ENCODE measurements at regions not wholly inside any gene's neighbourhood (a gene's known extent, or its start where the extent isn't known, plus 50 kb on each side); places are given as distances from the start of the nearest gene placed in this dataset.

GRCh38 chr6:40077315-40077714 is 143.1 kb upstream of the MOCS1 start:
- no peak overlapping the region for H2BK5ac ChIP-seq (ENCODE audit: low read depth, low read length, poor library complexity, severe bottlenecking)
- no peak overlapping the region for H2BK20ac ChIP-seq (ENCODE audit: low read depth, low read length)
- WGBS, 2 experiments (ENCODE audit: extremely low coverage in 2 of 2, insufficient read length in 1 of 2) = no CpG with 5 or more reads among the region's 2 CpGs
- no peak overlapping the region for H2AK5ac ChIP-seq (ENCODE audit: low read depth, low read length)
- intact Hi-C loops (cut with micrococcal nuclease) = no loop called here
- dilution Hi-C loops (cut with HindIII; ENCODE audit: low sequenced_read_pairs, unreplicated experiment) = no loop called here
- no peak for TF ChIP-seq CHD1 (IDR thresholded peaks at IDR 0.05; ENCODE audit: low read depth, low read length)
- TF ChIP-seq, protein P1, sequence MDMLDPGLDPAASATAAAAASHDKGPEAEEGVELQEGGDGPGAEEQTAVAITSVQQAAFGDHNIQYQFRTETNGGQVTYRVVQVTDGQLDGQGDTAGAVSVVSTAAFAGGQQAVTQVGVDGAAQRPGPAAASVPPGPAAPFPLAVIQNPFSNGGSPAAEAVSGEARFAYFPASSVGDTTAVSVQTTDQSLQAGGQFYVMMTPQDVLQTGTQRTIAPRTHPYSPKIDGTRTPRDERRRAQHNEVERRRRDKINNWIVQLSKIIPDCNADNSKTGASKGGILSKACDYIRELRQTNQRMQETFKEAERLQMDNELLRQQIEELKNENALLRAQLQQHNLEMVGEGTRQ (IDR thresholded peaks at IDR 0.05; ENCODE audit: low read depth, low read length) = no peak
- no peaks in the 10 kb centered on the region for H3K79me1 ChIP-seq (ENCODE audit: low read depth in 1 of 2, low read length in 2 of 2)
- H2AFZ ChIP-seq (replicated peaks; ENCODE audit: low read length, poor library complexity) = no peak overlapping the region
- BruUV-seq (replicated peaks) = no TSS peak
- H4K8ac ChIP-seq (ENCODE audit: low read depth in 2 of 2, low read length in 2 of 2) = no peak overlapping the region
- ChIA-PET POLR2A (ENCODE audit: unreplicated experiment) (no interaction called here), CTCF (no interaction called here)
- no peak for DNase-seq
- in situ Hi-C loops (cut with MboI; ENCODE audit: low sequenced_read_pairs) = no loop called here
- H3K14ac ChIP-seq (replicated peaks; ENCODE audit: low read depth, low read length) = no peak overlapping the region
- no peaks in the 10 kb centered on the region for H3K4me1 ChIP-seq (ENCODE audit: control insufficient read depth, insufficient read depth, low read length)
- H3K27me3 ChIP-seq (ENCODE audit: control insufficient read depth, insufficient read depth, low read length) = no peaks in the 10 kb centered on the region
- H4K20me1 ChIP-seq (ENCODE audit: insufficient read depth, low read length) = no peaks in the 10 kb centered on the region
- no peak overlapping the region for H3K18ac ChIP-seq (ENCODE audit: low read depth, low read length)
- H3K4ac ChIP-seq (ENCODE audit: low read depth, low read length) = no peak overlapping the region
- no peak overlapping the region for H2BK15ac ChIP-seq (ENCODE audit: low read depth, low read length)
- no peak overlapping the region for H3K9ac ChIP-seq (ENCODE audit: low read depth, low read length)
- H2AK9ac ChIP-seq (replicated peaks; ENCODE audit: low read depth, low read length, poor library complexity) = no peak overlapping the region
- no peak overlapping the region for H3K4me3 ChIP-seq (ENCODE audit: insufficient read depth, low read depth, low read length)
- ATAC-seq (ENCODE audit: low read depth) = no peak
- H3K9me3 ChIP-seq (ENCODE audit: control insufficient read depth, insufficient read depth, low read length) = no peaks in the 10 kb centered on the region
- no peaks in the 10 kb centered on the region for H3K36me3 ChIP-seq (ENCODE audit: control insufficient read depth, insufficient read depth, low read length)
- no peak overlapping the region for H2BK120ac ChIP-seq (ENCODE audit: low read depth, low read length)
- no peak overlapping the region for H3K27ac ChIP-seq (ENCODE audit: insufficient read depth, low read length)
- H3K9me1 ChIP-seq (ENCODE audit: insufficient read depth, low read length) = no peaks in the 10 kb centered on the region
- no peak overlapping the region for H4K91ac ChIP-seq (ENCODE audit: insufficient read depth, low read depth, low read length)
- no peak overlapping the region for H3K56ac ChIP-seq (ENCODE audit: extremely low read depth, insufficient read depth, low read length)
- H3K23ac ChIP-seq (ENCODE audit: low read depth, low read length) = no peak overlapping the region
- no peak overlapping the region for H4K5ac ChIP-seq (ENCODE audit: low read depth, low read length)
- no peak overlapping the region for H3K4me2 ChIP-seq (ENCODE audit: low read depth, low read length)

Measured in IMR-90 (cell line).